ENCODE measurements at regions not wholly inside any gene's neighbourhood (a gene's known extent, or its start where the extent isn't known, plus 50 kb on each side); places are given as distances from the start of the nearest gene placed in this dataset.

GRCh38 chr4:153142700-153143438 lies 61.4 kb upstream of the TRIM2 start:
- TF ChIP-seq CTCF (IDR thresholded peaks at IDR 0.05): peak; percentile 86
- peaks cover 43% of the 10 kb centered on the region for H3K4me1 Mint-ChIP-seq
- no peaks in the 10 kb centered on the region for H3K9me3 Mint-ChIP-seq
- peak; percentile 65 for DNase-seq
- H3K27ac Mint-ChIP-seq: no peak overlapping the region
- peaks cover 16% of the 10 kb centered on the region for H3K27me3 Mint-ChIP-seq (ENCODE audit: low read depth, poor library complexity)
- no peaks in the 10 kb centered on the region for H3K36me3 Mint-ChIP-seq (ENCODE audit: low read depth)
- no peak overlapping the region for H3K4me3 Mint-ChIP-seq

GRCh38 chr4:153143527-153144348 lies 60.5 kb upstream of the TRIM2 start:
- Mint-ChIP-seq H3K4me3 (no peak overlapping the region), H3K9me3 (no peaks in the 10 kb centered on the region), H3K27ac (no peak overlapping the region), H3K4me1 (peaks cover 43% of the 10 kb centered on the region), H3K27me3 (ENCODE audit: low read depth, poor library complexity) (peaks cover 20% of the 10 kb centered on the region), H3K36me3 (ENCODE audit: low read depth) (no peaks in the 10 kb centered on the region)
- DNase-seq: no peak
- no peak for TF ChIP-seq CTCF (IDR thresholded peaks at IDR 0.05)

GRCh38 chr4:153146031-153146430 lies 58.2 kb upstream of the TRIM2 start:
- no peak for TF ChIP-seq CTCF (IDR thresholded peaks at IDR 0.05)
- H3K27me3 Mint-ChIP-seq (ENCODE audit: low read depth, poor library complexity): peaks cover 23% of the 10 kb centered on the region
- no peak overlapping the region for H3K27ac Mint-ChIP-seq
- DNase-seq: no peak
- no peak overlapping the region for H3K4me3 Mint-ChIP-seq
- H3K9me3 Mint-ChIP-seq: no peaks in the 10 kb centered on the region
- no peaks in the 10 kb centered on the region for H3K36me3 Mint-ChIP-seq (ENCODE audit: low read depth)
- H3K4me1 Mint-ChIP-seq: peaks cover 34% of the 10 kb centered on the region

- no peaks in the 10 kb centered on the region for H3K9me3 Mint-ChIP-seq
- peaks cover 40% of the 10 kb centered on the region for H3K4me1 Mint-ChIP-seq
- DNase-seq: no peak
Measured at GRCh38 chr4:153146961-153147360, 57.3 kb upstream of the TRIM2 start.

GRCh38 chr4:153148791-153149190 lies 55.5 kb upstream of the TRIM2 start:
- Mint-ChIP-seq H3K36me3 (ENCODE audit: low read depth) (no peaks in the 10 kb centered on the region), H3K27me3 (ENCODE audit: low read depth, poor library complexity) (peaks cover 34% of the 10 kb centered on the region), H3K4me1 (peaks cover 41% of the 10 kb centered on the region), H3K27ac (no peak overlapping the region), H3K9me3 (no peaks in the 10 kb centered on the region), H3K4me3 (no peak overlapping the region)
- no peak for TF ChIP-seq CTCF (IDR thresholded peaks at IDR 0.05)
- no peak for DNase-seq

More at GRCh38 chr4:153146961-153147360, 57.3 kb upstream of the TRIM2 start:
- TF ChIP-seq CTCF (IDR thresholded peaks at IDR 0.05): no peak
- Mint-ChIP-seq H3K27me3 (ENCODE audit: low read depth, poor library complexity) (peaks cover 30% of the 10 kb centered on the region), H3K4me3 (no peak overlapping the region), H3K36me3 (ENCODE audit: low read depth) (no peaks in the 10 kb centered on the region), H3K27ac (no peak overlapping the region)

Measured in nephron progenitor cell (in vitro differentiated cells).